Glutamatergic neuron (in vitro differentiated cells): ENCODE measurements at regions not wholly inside any gene's neighbourhood (a gene's known extent, or its start where the extent isn't known, plus 50 kb on each side); places are given as distances from the start of the nearest gene placed in this dataset.

Experiments used
- DNase-seq: peaks from one replicate; pipeline ENCODE4 v3.0.0; 2022
- H3K27ac Mint-ChIP-seq: one replicate; pipeline ENCODE4 v1.8.0; 2020; ENCODE audit warnings: mild to moderate bottlenecking, mixed read lengths, inconsistent platforms; ENCODE audit not compliant: unreplicated experiment
- H3K27me3 Mint-ChIP-seq: one replicate; pipeline ENCODE4 v1.8.0; 2020; ENCODE audit warnings: mild to moderate bottlenecking, moderate library complexity, mixed read lengths, inconsistent platforms; ENCODE audit not compliant: unreplicated experiment
- H3K36me3 Mint-ChIP-seq: one replicate; pipeline ENCODE4 v1.8.0; 2020; ENCODE audit warnings: mild to moderate bottlenecking, mixed read lengths, inconsistent platforms; ENCODE audit not compliant: unreplicated experiment
- H3K4me1 Mint-ChIP-seq: one replicate; pipeline ENCODE4 v1.8.0; 2020; ENCODE audit warnings: mild to moderate bottlenecking, low read depth, mixed read lengths, inconsistent platforms; ENCODE audit not compliant: unreplicated experiment
- H3K4me3 Mint-ChIP-seq: one replicate; pipeline ENCODE4 v1.8.0; 2020; ENCODE audit warnings: mild to moderate bottlenecking, mixed read lengths, inconsistent platforms; ENCODE audit not compliant: unreplicated experiment
- H3K9me3 Mint-ChIP-seq: one replicate; pipeline ENCODE4 v1.8.0; 2020; ENCODE audit warnings: mild to moderate bottlenecking, moderate library complexity, mixed read lengths, inconsistent platforms; ENCODE audit not compliant: unreplicated experiment
- TF ChIP-seq, protein P1 (sequence below): fragments of 200-600 bp; sonication (generic); IDR thresholded peaks from one replicate; pipeline ENCODE4 v1.5.0; 2021; ENCODE audit not compliant: partially characterized antibody, unreplicated experiment

DNA sequence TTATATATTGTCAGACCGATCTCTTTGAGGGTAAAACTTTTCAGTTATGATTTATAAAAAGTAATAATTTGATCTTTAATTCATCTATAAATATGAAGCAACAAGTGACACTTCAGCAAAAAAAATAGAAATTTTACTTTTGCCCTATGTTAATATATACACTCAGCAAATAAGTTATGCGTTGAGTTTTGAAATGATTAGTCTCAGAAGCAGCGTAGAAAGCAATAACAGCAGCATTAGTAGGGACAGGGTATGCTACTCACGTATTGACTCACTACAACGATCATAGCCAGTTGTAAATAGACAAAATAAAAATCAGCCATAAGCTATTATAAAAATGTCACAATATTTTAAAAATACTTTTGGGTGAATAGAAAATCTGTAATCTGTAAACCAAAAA, 1229.2 kb downstream of the ADGRL3 start:
- Mint-ChIP-seq H3K27me3 (no peaks in the 10 kb centered on the region), H3K36me3 (no peaks in the 10 kb centered on the region), H3K4me3 (no peak overlapping the region), H3K9me3 (no peaks in the 10 kb centered on the region), H3K27ac (no peak overlapping the region), H3K4me1 (peaks cover 1% of the 10 kb centered on the region)
- no peak for DNase-seq
- TF ChIP-seq, protein P1, sequence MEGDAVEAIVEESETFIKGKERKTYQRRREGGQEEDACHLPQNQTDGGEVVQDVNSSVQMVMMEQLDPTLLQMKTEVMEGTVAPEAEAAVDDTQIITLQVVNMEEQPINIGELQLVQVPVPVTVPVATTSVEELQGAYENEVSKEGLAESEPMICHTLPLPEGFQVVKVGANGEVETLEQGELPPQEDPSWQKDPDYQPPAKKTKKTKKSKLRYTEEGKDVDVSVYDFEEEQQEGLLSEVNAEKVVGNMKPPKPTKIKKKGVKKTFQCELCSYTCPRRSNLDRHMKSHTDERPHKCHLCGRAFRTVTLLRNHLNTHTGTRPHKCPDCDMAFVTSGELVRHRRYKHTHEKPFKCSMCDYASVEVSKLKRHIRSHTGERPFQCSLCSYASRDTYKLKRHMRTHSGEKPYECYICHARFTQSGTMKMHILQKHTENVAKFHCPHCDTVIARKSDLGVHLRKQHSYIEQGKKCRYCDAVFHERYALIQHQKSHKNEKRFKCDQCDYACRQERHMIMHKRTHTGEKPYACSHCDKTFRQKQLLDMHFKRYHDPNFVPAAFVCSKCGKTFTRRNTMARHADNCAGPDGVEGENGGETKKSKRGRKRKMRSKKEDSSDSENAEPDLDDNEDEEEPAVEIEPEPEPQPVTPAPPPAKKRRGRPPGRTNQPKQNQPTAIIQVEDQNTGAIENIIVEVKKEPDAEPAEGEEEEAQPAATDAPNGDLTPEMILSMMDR: no peak

- no peaks in the 10 kb centered on the region for H3K36me3 Mint-ChIP-seq
- no peaks in the 10 kb centered on the region for H3K4me1 Mint-ChIP-seq
- no peak overlapping the region for H3K4me3 Mint-ChIP-seq
- H3K27ac Mint-ChIP-seq: no peak overlapping the region
- no peaks in the 10 kb centered on the region for H3K27me3 Mint-ChIP-seq
- H3K9me3 Mint-ChIP-seq: no peaks in the 10 kb centered on the region
- DNase-seq: no peak
- TF ChIP-seq, protein P1: no peak
Observed at GRCh38 chr4:62415256-62415655, 1215.1 kb downstream of the ADGRL3 start.

DNA sequence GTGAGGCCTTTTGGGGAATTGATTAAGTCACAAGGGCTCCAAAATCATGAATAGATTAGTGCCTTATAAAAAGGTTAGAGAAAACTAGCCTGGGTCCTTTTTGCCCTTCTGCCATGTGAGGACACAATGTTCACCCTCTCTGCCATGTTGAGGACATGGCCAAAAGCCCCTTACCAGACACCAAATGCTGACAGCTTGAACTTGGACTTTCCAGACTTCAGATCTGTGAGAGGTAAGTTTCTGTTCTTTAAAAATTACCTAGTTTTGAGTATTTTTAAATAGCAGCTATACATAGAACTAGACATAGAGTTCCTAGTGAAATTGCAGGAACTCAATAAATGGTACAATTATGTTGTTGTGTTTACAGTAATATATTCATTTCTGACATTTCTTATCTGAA, 1214.4 kb downstream of the ADGRL3 start:
- H3K36me3 Mint-ChIP-seq: no peaks in the 10 kb centered on the region

DNA sequence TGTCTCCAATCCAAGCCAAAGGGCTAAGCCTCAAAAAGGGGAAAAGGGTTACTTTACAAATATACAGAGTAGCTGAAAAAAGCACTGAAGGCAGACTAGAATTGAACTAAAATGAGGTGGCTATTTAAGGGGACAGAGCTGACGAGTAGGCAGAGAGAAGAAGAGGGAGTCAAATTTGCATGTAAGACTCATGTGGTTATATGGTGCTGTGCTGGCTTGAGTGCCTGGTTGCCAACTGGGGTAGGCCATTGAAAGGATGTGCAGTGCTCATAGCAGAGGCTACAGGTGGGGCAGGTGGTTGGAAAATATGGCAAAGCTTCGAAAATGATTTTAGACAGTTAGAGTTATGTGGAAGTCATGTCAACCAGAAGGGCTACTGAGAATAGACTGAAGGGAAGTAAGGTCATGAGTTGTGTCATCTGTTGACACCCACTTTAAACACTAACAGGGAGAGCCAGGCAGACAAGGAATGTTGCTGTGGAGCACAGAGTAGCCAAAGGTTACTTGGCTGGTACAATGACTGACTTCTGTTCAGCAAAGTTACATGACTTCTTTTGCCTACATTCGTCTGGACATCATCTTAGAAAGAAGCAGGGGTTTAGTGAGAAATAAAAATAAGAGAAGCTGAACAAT, 1210.4 kb downstream of the ADGRL3 start:
- no peak overlapping the region for H3K27ac Mint-ChIP-seq
- H3K4me1 Mint-ChIP-seq: no peaks in the 10 kb centered on the region
- no peak overlapping the region for H3K4me3 Mint-ChIP-seq
- H3K9me3 Mint-ChIP-seq: no peaks in the 10 kb centered on the region
- H3K36me3 Mint-ChIP-seq: no peaks in the 10 kb centered on the region
- TF ChIP-seq, protein P1: no peak
- DNase-seq: no peak
- H3K27me3 Mint-ChIP-seq: peaks cover 1% of the 10 kb centered on the region

More for the DNA sequence above, 1214.4 kb downstream of the ADGRL3 start:
- TF ChIP-seq, protein P1: no peak
- Mint-ChIP-seq H3K4me1 (no peaks in the 10 kb centered on the region), H3K9me3 (no peaks in the 10 kb centered on the region), H3K27me3 (no peaks in the 10 kb centered on the region), H3K4me3 (no peak overlapping the region), H3K27ac (no peak overlapping the region)
- DNase-seq: no peak

DNA sequence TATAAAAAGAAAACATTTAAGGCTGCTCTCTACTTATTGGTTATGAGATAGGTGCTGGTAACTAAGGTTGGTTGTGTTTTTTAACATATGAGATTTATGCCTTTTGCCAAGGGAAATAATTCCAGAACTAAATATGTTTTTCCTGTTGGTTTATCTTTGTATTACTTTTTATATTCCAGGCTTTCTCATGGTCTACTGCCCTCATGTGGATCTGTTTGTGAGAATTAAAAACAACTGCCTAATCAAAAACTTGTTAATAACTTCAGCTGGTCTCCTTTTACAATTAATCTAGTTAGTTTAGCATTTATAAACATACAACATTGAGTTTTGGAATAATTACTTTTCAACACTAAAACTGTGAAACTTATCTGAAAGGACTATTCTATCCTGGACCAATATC, 1208.3 kb downstream of the ADGRL3 start:
- Mint-ChIP-seq H3K4me3 (no peak overlapping the region), H3K4me1 (no peaks in the 10 kb centered on the region), H3K27me3 (peaks cover 1% of the 10 kb centered on the region), H3K27ac (no peak overlapping the region), H3K9me3 (no peaks in the 10 kb centered on the region), H3K36me3 (no peaks in the 10 kb centered on the region)
- TF ChIP-seq, protein P1: no peak
- DNase-seq: no peak
